OCI-LY1 (cell line): ENCODE measurements at regions not wholly inside any gene's neighbourhood (a gene's known extent, or its start where the extent isn't known, plus 50 kb on each side); places are given as distances from the start of the nearest gene placed in this dataset.

Experiments used
- EZH2 ChIP-seq: fragments of 200-600 bp; sonication (generic), shearing (Covaris generic); IDR thresholded peaks from 2 replicates; pipeline ENCODE4 v1.8.0; 2017; ENCODE audit warnings: borderline replicate concordance, mixed run types, mild to moderate bottlenecking, antibody characterized with exemption, low read length, moderate library complexity, mixed read lengths
- TF ChIP-seq, protein P1 (sequence below): fragments of 200-600 bp; sonication (generic), shearing (Covaris generic); IDR thresholded peaks from 2 replicates; pipeline ENCODE4 v1.5.1; 2017; ENCODE audit warnings: mild to moderate bottlenecking, antibody characterized with exemption, low read length, moderate library complexity, mixed read lengths

GRCh38 chr16:58962811-58963210, 228.7 kb upstream of the GOT2 start:
- TF ChIP-seq, protein P1, sequence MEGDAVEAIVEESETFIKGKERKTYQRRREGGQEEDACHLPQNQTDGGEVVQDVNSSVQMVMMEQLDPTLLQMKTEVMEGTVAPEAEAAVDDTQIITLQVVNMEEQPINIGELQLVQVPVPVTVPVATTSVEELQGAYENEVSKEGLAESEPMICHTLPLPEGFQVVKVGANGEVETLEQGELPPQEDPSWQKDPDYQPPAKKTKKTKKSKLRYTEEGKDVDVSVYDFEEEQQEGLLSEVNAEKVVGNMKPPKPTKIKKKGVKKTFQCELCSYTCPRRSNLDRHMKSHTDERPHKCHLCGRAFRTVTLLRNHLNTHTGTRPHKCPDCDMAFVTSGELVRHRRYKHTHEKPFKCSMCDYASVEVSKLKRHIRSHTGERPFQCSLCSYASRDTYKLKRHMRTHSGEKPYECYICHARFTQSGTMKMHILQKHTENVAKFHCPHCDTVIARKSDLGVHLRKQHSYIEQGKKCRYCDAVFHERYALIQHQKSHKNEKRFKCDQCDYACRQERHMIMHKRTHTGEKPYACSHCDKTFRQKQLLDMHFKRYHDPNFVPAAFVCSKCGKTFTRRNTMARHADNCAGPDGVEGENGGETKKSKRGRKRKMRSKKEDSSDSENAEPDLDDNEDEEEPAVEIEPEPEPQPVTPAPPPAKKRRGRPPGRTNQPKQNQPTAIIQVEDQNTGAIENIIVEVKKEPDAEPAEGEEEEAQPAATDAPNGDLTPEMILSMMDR: no peak
- TF ChIP-seq EZH2: no peak
